ENCODE measurements at regions not wholly inside any gene's neighbourhood (a gene's known extent, or its start where the extent isn't known, plus 50 kb on each side); places are given as distances from the start of the nearest gene placed in this dataset.

DNA sequence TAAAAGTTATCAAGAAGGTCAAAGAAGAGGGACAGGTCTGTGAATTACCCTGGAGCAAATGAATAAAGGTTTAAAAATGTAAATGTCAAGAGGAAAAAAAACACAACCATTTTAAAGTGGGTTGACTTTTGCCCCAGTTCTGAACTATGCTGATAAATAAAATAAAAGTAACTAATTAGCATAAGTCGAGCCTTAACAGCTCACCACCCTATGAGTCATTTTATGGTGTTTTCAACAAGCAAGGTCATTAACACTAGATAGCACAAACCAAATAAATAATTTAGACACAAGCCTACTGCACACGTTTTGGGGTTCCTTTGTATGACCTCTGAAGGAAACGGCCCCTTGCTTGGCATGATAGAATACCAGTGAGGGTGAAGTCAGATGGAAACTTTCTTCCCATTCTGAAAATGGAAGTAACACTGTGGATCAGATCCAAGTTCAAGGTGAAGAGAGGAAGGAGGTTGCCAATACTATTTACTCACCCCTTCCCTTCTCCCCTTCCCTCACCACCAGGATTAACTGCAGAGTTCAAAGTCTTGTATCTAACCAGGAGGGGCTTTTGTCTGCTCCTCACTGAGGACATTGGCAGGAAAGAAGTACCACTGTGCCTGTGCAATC lies 380.0 kb upstream of the ACVR2A start:
- TF ChIP-seq, protein P1, sequence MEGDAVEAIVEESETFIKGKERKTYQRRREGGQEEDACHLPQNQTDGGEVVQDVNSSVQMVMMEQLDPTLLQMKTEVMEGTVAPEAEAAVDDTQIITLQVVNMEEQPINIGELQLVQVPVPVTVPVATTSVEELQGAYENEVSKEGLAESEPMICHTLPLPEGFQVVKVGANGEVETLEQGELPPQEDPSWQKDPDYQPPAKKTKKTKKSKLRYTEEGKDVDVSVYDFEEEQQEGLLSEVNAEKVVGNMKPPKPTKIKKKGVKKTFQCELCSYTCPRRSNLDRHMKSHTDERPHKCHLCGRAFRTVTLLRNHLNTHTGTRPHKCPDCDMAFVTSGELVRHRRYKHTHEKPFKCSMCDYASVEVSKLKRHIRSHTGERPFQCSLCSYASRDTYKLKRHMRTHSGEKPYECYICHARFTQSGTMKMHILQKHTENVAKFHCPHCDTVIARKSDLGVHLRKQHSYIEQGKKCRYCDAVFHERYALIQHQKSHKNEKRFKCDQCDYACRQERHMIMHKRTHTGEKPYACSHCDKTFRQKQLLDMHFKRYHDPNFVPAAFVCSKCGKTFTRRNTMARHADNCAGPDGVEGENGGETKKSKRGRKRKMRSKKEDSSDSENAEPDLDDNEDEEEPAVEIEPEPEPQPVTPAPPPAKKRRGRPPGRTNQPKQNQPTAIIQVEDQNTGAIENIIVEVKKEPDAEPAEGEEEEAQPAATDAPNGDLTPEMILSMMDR (IDR thresholded peaks at IDR 0.05), result no peak
- no peak for TF ChIP-seq POLR2A (IDR thresholded peaks at IDR 0.05)
- DNase-seq, result no peak

DNA sequence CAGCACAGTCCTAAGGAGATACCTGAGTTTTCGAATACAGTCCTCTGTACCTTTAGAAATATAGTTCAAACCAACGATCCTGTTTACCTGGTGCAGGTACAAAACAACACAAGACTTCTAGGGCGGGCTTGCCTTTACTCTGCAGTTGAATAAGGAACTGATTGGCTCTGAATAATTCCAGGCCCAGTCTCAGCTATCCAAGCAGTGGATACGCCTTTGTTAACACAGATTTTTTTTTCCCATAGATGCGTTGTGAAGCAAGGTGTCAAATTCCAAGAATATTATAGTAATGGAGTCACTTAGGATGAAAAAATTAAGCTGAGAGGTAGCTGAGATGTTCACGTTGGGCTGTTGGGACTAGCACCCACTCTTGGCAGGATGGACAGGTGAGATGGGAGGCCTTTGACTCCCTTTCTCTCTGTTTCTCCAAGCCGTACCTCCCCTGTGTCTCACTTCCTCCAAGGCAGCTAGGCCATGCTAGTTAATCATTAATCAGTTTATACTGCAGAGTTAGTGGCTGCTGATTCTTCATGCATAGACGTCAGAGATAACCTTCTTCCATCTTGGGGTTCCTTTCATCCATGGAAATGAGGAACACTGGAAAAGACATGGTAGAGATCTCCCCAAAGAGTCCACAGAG lies 380.8 kb upstream of the ACVR2A start:
- intact Hi-C loops (cut with DNase I; ENCODE audit: low total_unique reads), result no loop called here
- TF ChIP-seq POLR2A (IDR thresholded peaks at IDR 0.05), result no peak
- TF ChIP-seq, protein P1 (IDR thresholded peaks at IDR 0.05), result no peak
- Histone ChIP-seq H3K36me3 (no peaks in the 10 kb centered on the region), H3K4me1 (no peaks in the 10 kb centered on the region), H3K4me3 (no peak overlapping the region), H3K9me3 (no peaks in the 10 kb centered on the region), H3K27ac (no peak overlapping the region), H3K27me3 (no peaks in the 10 kb centered on the region)
- DNase-seq, result no peak

More for the DNA sequence above, 380.0 kb upstream of the ACVR2A start:
- no peak overlapping the region for H3K4me3 ChIP-seq
- no peaks in the 10 kb centered on the region for H3K9me3 ChIP-seq
- no peak overlapping the region for H3K27ac ChIP-seq
- no peaks in the 10 kb centered on the region for H3K36me3 ChIP-seq
- no peaks in the 10 kb centered on the region for H3K4me1 ChIP-seq
- H3K27me3 ChIP-seq, result no peaks in the 10 kb centered on the region
- intact Hi-C loops (cut with DNase I; ENCODE audit: low total_unique reads), result no loop called here

DNA sequence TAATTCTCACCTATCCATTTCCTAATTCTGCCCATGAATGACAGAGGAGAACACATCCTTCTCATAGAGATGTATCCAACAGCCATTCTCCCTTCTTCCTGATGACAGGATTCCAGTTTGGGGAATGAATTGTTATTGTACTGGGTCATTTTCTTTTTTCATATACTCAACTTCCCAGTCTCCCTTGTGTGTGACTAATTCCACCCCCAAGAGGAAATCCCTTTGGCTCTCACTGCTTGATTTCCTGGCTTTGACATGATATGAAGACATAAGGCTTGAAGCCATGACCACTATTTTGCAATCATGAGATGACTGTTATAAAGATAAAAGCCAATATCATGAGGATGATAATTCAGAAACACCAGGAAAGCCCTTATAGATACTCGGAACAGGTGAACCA lies 384.7 kb upstream of the ACVR2A start:
- H3K27me3 ChIP-seq, result no peaks in the 10 kb centered on the region
- DNase-seq, result no peak
- TF ChIP-seq, protein P1 (IDR thresholded peaks at IDR 0.05), result no peak
- no peak for TF ChIP-seq POLR2A (IDR thresholded peaks at IDR 0.05)
- intact Hi-C loops (cut with DNase I; ENCODE audit: low total_unique reads), result no loop called here
- H3K4me1 ChIP-seq, result no peaks in the 10 kb centered on the region
- no peaks in the 10 kb centered on the region for H3K36me3 ChIP-seq
- H3K9me3 ChIP-seq, result no peaks in the 10 kb centered on the region
- H3K4me3 ChIP-seq, result no peak overlapping the region
- H3K27ac ChIP-seq, result no peak overlapping the region

DNA sequence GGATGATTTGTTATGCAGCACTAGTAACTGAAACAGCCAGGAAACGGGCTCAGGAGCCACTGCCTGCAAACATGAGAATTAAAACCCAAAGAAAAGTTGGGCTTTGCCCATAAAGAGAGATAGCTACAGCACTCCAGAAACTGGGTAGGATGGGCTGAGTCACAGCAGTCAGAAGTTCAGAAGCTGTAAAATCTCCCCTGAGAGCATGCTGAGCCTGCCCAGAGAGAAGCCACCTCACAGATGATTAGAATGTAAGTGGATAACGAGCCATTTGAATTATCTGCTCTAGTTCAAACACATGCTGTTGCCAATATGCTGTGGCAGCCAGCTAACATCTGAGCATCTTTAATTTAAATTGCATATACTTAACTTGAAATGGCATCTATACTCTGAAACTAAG lies 388.1 kb upstream of the ACVR2A start:
- Histone ChIP-seq H3K27ac (no peak overlapping the region), H3K9me3 (no peaks in the 10 kb centered on the region), H3K4me3 (no peak overlapping the region), H3K27me3 (no peaks in the 10 kb centered on the region), H3K4me1 (no peaks in the 10 kb centered on the region), H3K36me3 (no peaks in the 10 kb centered on the region)
- TF ChIP-seq, protein P1 (IDR thresholded peaks at IDR 0.05), result no peak
- no peak for TF ChIP-seq POLR2A (IDR thresholded peaks at IDR 0.05)
- no peak for DNase-seq
- intact Hi-C loops (cut with DNase I; ENCODE audit: low total_unique reads), result no loop called here

DNA sequence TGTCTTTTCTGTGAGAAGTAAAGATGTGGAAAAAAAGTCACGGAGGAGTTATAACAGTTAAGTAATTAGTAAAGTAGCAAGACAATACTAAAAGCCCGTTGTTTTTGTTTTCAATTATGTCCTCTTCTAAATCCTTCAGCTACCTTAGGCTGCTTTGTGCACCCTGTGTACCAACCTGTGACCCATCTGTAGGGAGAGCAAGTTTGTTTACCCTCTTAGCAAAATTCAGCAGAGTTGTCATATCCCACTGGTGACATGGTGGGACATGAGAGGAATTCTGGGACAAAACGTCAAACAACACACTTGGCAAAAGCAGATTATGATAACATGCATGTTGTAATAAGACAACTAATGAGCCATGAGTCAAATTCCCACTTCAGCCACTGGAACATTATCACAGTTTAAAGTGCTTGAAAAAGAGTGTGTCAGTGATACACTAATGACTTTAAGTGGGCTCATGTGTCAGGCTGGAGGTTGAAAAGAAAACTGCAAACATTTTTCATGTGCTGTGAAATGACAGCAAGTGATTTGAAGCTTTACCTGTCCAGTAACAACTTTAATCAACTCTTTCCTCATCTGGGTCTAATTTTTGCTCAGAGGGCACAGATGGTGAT lies 392.8 kb upstream of the ACVR2A start:
- Histone ChIP-seq H3K4me1 (no peaks in the 10 kb centered on the region), H3K27ac (no peak overlapping the region), H3K36me3 (no peaks in the 10 kb centered on the region), H3K9me3 (no peaks in the 10 kb centered on the region), H3K27me3 (no peaks in the 10 kb centered on the region), H3K4me3 (no peak overlapping the region)
- intact Hi-C loops (cut with DNase I; ENCODE audit: low total_unique reads), result no loop called here
- no peak for DNase-seq
- TF ChIP-seq, protein P1 (IDR thresholded peaks at IDR 0.05), result no peak
- no peak for TF ChIP-seq POLR2A (IDR thresholded peaks at IDR 0.05)

Data from uterus (tissue), 3 donors.